Hepatocyte (in vitro differentiated cells): ENCODE measurements at regions not wholly inside any gene's neighbourhood (a gene's known extent, or its start where the extent isn't known, plus 50 kb on each side); places are given as distances from the start of the nearest gene placed in this dataset.

Experiments used
- EZH2 ChIP-seq: fragments of 200-600 bp; sonication (generic); IDR thresholded peaks from 2 replicates; pipeline ENCODE4 v1.6.1; 2016; ENCODE audit warnings: antibody characterized with exemption, mild to moderate bottlenecking, borderline replicate concordance
- TF ChIP-seq, protein P1 (sequence below): fragments of 200-600 bp; sonication (generic); IDR thresholded peaks from 2 replicates; pipeline ENCODE4 v1.5.1; 2016; ENCODE audit warnings: antibody characterized with exemption, mild to moderate bottlenecking; ENCODE audit not compliant: poor library complexity

- TF ChIP-seq, protein P1, sequence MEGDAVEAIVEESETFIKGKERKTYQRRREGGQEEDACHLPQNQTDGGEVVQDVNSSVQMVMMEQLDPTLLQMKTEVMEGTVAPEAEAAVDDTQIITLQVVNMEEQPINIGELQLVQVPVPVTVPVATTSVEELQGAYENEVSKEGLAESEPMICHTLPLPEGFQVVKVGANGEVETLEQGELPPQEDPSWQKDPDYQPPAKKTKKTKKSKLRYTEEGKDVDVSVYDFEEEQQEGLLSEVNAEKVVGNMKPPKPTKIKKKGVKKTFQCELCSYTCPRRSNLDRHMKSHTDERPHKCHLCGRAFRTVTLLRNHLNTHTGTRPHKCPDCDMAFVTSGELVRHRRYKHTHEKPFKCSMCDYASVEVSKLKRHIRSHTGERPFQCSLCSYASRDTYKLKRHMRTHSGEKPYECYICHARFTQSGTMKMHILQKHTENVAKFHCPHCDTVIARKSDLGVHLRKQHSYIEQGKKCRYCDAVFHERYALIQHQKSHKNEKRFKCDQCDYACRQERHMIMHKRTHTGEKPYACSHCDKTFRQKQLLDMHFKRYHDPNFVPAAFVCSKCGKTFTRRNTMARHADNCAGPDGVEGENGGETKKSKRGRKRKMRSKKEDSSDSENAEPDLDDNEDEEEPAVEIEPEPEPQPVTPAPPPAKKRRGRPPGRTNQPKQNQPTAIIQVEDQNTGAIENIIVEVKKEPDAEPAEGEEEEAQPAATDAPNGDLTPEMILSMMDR, result no peak
- TF ChIP-seq EZH2, result no peak
Measured at GRCh38 chr14:80298491-80299017, 87.2 kb upstream of the DIO2 start.
